ENCODE measurements at regions not wholly inside any gene's neighbourhood (a gene's known extent, or its start where the extent isn't known, plus 50 kb on each side); places are given as distances from the start of the nearest gene placed in this dataset.

- Histone ChIP-seq H3K23ac (ENCODE audit: low read depth, low read length) (no peak overlapping the region), H2AK9ac (replicated peaks; ENCODE audit: low read depth, low read length, poor library complexity) (no peak overlapping the region), H3K9me3 (ENCODE audit: control insufficient read depth, insufficient read depth, low read length) (peaks cover 6% of the 10 kb centered on the region), H4K5ac (ENCODE audit: low read depth, low read length) (no peak overlapping the region), H3K4me3 (ENCODE audit: insufficient read depth, low read depth, low read length) (no peak overlapping the region), H3K56ac (ENCODE audit: extremely low read depth, insufficient read depth, low read length) (no peak overlapping the region), H2BK20ac (ENCODE audit: low read depth, low read length) (no peak overlapping the region), H2BK5ac (ENCODE audit: low read depth, low read length, poor library complexity, severe bottlenecking) (no peak overlapping the region), H3K36me3 (ENCODE audit: control insufficient read depth, insufficient read depth, low read length) (no peaks in the 10 kb centered on the region), H3K4me1 (ENCODE audit: control insufficient read depth, insufficient read depth, low read length) (no peaks in the 10 kb centered on the region), H3K9me1 (ENCODE audit: insufficient read depth, low read length) (no peaks in the 10 kb centered on the region), H4K20me1 (ENCODE audit: insufficient read depth, low read length) (no peaks in the 10 kb centered on the region), H3K4me2 (ENCODE audit: low read depth, low read length) (no peak overlapping the region), H3K9ac (ENCODE audit: low read depth, low read length) (no peak overlapping the region), H2AFZ (replicated peaks; ENCODE audit: low read length, poor library complexity) (no peak overlapping the region), H3K79me1 (ENCODE audit: low read depth in 1 of 2, low read length in 2 of 2) (no peaks in the 10 kb centered on the region), H3K27ac (ENCODE audit: insufficient read depth, low read length) (no peak overlapping the region), H2BK120ac (ENCODE audit: low read depth, low read length) (no peak overlapping the region), H3K4ac (ENCODE audit: low read depth, low read length) (no peak overlapping the region), H3K18ac (ENCODE audit: low read depth, low read length) (no peak overlapping the region), H3K14ac (replicated peaks; ENCODE audit: low read depth, low read length) (no peak overlapping the region), H2BK15ac (ENCODE audit: low read depth, low read length) (no peak overlapping the region), H4K91ac (ENCODE audit: insufficient read depth, low read depth, low read length) (no peak overlapping the region), H4K8ac (ENCODE audit: low read depth in 2 of 2, low read length in 2 of 2) (no peak overlapping the region), H2AK5ac (ENCODE audit: low read depth, low read length) (no peak overlapping the region), H3K27me3 (ENCODE audit: control insufficient read depth, insufficient read depth, low read length) (no peaks in the 10 kb centered on the region)
- BruUV-seq (replicated peaks): no TSS peak
- no peak for TF ChIP-seq BHLHE40 (IDR thresholded peaks at IDR 0.05; ENCODE audit: low read depth, low read length)
- TF ChIP-seq SMC3 (IDR thresholded peaks at IDR 0.05; ENCODE audit: low read depth, low read length): no peak
- TF ChIP-seq POLR2A (IDR thresholded peaks at IDR 0.05; ENCODE audit: low read depth, low read length): no peak
- no peak for TF ChIP-seq RFX5 (IDR thresholded peaks at IDR 0.05; ENCODE audit: low read depth, low read length)
- no peak for TF ChIP-seq MAZ (IDR thresholded peaks at IDR 0.05; ENCODE audit: borderline replicate concordance, low read depth, low read length)
- TF ChIP-seq ELK1 (IDR thresholded peaks at IDR 0.05; ENCODE audit: borderline replicate concordance, low read depth, low read length): no peak
- no peak for TF ChIP-seq RCOR1 (IDR thresholded peaks at IDR 0.05; ENCODE audit: insufficient replicate concordance, low read length)
- TF ChIP-seq CHD1 (IDR thresholded peaks at IDR 0.05; ENCODE audit: low read depth, low read length): no peak
- TF ChIP-seq MAFK (IDR thresholded peaks at IDR 0.05; ENCODE audit: low read depth, low read length): no peak
- ChIA-PET CTCF (no interaction called here), POLR2A (ENCODE audit: unreplicated experiment) (no interaction called here)
- intact Hi-C loops (cut with micrococcal nuclease): no loop called here
- in situ Hi-C loops (cut with MboI; ENCODE audit: low sequenced_read_pairs): no loop called here
- dilution Hi-C loops (cut with HindIII; ENCODE audit: low sequenced_read_pairs, unreplicated experiment): no loop called here
- 40% methylated on average over 1 of the region's 1 CpG; no CpG with 5 or more reads in 1 of the 2 experiments for WGBS, 2 experiments (ENCODE audit: extremely low coverage in 2 of 2, insufficient read length in 1 of 2)
- ATAC-seq (ENCODE audit: low read depth) (no peak), DNase-seq (no peak)
Measured at GRCh38 chr3:182220471-182220870, 508.7 kb downstream of the SOX2 start.
